ENCODE measurements at regions not wholly inside any gene's neighbourhood (a gene's known extent, or its start where the extent isn't known, plus 50 kb on each side); places are given as distances from the start of the nearest gene placed in this dataset.

- no peak for DNase-seq (ENCODE audit: low spot score)
- no peak for ATAC-seq
- no peak overlapping the region for H3K27ac Mint-ChIP-seq
- Histone ChIP-seq H2AFZ (no peak overlapping the region), H3K36me3 (ENCODE audit: insufficient read depth) (no peaks in the 10 kb centered on the region), H3K79me2 (replicated peaks; ENCODE audit: insufficient read depth) (no peaks in the 10 kb centered on the region), H3F3A (replicated peaks; ENCODE audit: low read depth) (no peaks in the 10 kb centered on the region), H3K4me3 (no peak overlapping the region), H3K4me2 (no peak overlapping the region), H4K20me1 (replicated peaks; ENCODE audit: insufficient read depth) (no peaks in the 10 kb centered on the region), H3K27ac (ENCODE audit: low read depth) (no peak overlapping the region), H3K27me3 (ENCODE audit: insufficient read depth) (no peaks in the 10 kb centered on the region), H3K4me1 (ENCODE audit: insufficient read depth) (no peaks in the 10 kb centered on the region), H3K9me2 (ENCODE audit: insufficient read depth) (no peaks in the 10 kb centered on the region)
- H3K9me3 Mint-ChIP-seq = no peaks in the 10 kb centered on the region
- H3K4me3 Mint-ChIP-seq = no peak overlapping the region
- no peaks in the 10 kb centered on the region for H3K36me3 Mint-ChIP-seq (ENCODE audit: low read depth)
- peaks cover 1% of the 10 kb centered on the region for H3K27me3 Mint-ChIP-seq (ENCODE audit: insufficient read depth, low read depth, poor library complexity)
- H3K4me1 Mint-ChIP-seq = peaks cover 4% of the 10 kb centered on the region; the same call in 2 of the 3 replicates
- TF ChIP-seq ZNF114 (CRISPR knock-in tag; IDR thresholded peaks at IDR 0.05) = no peak
- no peak for TF ChIP-seq EZH2 (IDR thresholded peaks at IDR 0.05; ENCODE audit: low read depth, unreplicated experiment)
- TF ChIP-seq EZH2phosphoT487 (IDR thresholded peaks at IDR 0.05; ENCODE audit: unreplicated experiment) = no peak
- TF ChIP-seq JUNB (IDR thresholded peaks at IDR 0.05; ENCODE audit: unreplicated experiment) = no peak
- no peak for TF ChIP-seq CTCF (conservative IDR thresholded peaks at IDR 0.05; ENCODE audit: low read depth in 2 of 2)
- TF ChIP-seq POLR2AphosphoS5 (IDR thresholded peaks at IDR 0.05; ENCODE audit: low read depth) = no peak
- no peak for TF ChIP-seq REST (IDR thresholded peaks at IDR 0.05; ENCODE audit: unreplicated experiment)
- no peak for TF ChIP-seq ETS1 (IDR thresholded peaks at IDR 0.05)
- TF ChIP-seq CREB1 (CRISPR knock-in tag; IDR thresholded peaks at IDR 0.05; ENCODE audit: low read depth) = no peak
- TF ChIP-seq ZNF331 (CRISPR knock-in tag; IDR thresholded peaks at IDR 0.05; ENCODE audit: low read depth) = no peak
- TF ChIP-seq NANOG (IDR thresholded peaks at IDR 0.05; ENCODE audit: borderline replicate concordance) = no peak
- TF ChIP-seq STAT1 (IDR thresholded peaks at IDR 0.05; ENCODE audit: unreplicated experiment) = no peak
- TF ChIP-seq ZNF462 (CRISPR knock-in tag; IDR thresholded peaks at IDR 0.05) = no peak
Observed at GRCh38 chr2:126748929-126749518, 93.1 kb downstream of the GYPC start.
